ENCODE measurements at regions not wholly inside any gene's neighbourhood (a gene's known extent, or its start where the extent isn't known, plus 50 kb on each side); places are given as distances from the start of the nearest gene placed in this dataset.

GRCh38 chr6:166775180-166775922, 148.3 kb upstream of the RPS6KA2 start (continued):
- TF ChIP-seq, protein P1, sequence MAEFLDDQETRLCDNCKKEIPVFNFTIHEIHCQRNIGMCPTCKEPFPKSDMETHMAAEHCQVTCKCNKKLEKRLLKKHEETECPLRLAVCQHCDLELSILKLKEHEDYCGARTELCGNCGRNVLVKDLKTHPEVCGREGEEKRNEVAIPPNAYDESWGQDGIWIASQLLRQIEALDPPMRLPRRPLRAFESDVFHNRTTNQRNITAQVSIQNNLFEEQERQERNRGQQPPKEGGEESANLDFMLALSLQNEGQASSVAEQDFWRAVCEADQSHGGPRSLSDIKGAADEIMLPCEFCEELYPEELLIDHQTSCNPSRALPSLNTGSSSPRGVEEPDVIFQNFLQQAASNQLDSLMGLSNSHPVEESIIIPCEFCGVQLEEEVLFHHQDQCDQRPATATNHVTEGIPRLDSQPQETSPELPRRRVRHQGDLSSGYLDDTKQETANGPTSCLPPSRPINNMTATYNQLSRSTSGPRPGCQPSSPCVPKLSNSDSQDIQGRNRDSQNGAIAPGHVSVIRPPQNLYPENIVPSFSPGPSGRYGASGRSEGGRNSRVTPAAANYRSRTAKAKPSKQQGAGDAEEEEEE (CRISPR knock-in tag; IDR thresholded peaks at IDR 0.05; ENCODE audit: borderline replicate concordance) = 0 out of 2 replicates have a peak, but pooled peaks have one; percentile 61
- TF ChIP-seq ZNF282 (IDR thresholded peaks at IDR 0.05; ENCODE audit: partially characterized antibody) = no peak
- 0 out of 2 replicates have a peak, but pooled peaks have one; percentile 29 for TF ChIP-seq THRA (CRISPR knock-in tag; IDR thresholded peaks at IDR 0.05; ENCODE audit: borderline replicate concordance)
- TF ChIP-seq PATZ1 (CRISPR knock-in tag; IDR thresholded peaks at IDR 0.05) = peak; percentile 14; the same call in 1 of the 2 replicates
- peak; percentile 17; the same call in 1 of the 2 replicates for TF ChIP-seq ZNF605 (CRISPR knock-in tag; IDR thresholded peaks at IDR 0.05)
- no peak for TF ChIP-seq ARHGAP35 (CRISPR knock-in tag; IDR thresholded peaks at IDR 0.05; ENCODE audit: borderline replicate concordance)
- peak; percentile 50; the same call in 1 of the 2 replicates for TF ChIP-seq KDM2A (CRISPR knock-in tag; IDR thresholded peaks at IDR 0.05; ENCODE audit: borderline replicate concordance, low read depth)
- 0 out of 2 replicates have a peak, but pooled peaks have one; percentile 25 for TF ChIP-seq ZNF777 (CRISPR knock-in tag; IDR thresholded peaks at IDR 0.05)
- 0 out of 4 replicates have a peak, but pooled peaks of 1 of the 2 experiments have one; percentile 35 for TF ChIP-seq KLF16 (CRISPR knock-in tag; IDR thresholded peaks at IDR 0.05)
- TF ChIP-seq ZBTB20 (CRISPR knock-in tag; IDR thresholded peaks at IDR 0.05; ENCODE audit: borderline replicate concordance, low read depth) = 0 out of 2 replicates have a peak, but pooled peaks have one; percentile 38
- 0 out of 2 replicates have a peak, but pooled peaks have one; percentile 56 for TF ChIP-seq ZNF800 (CRISPR knock-in tag; IDR thresholded peaks at IDR 0.05)
- no peak for TF ChIP-seq GTF2F1 (IDR thresholded peaks at IDR 0.05; ENCODE audit: low read length)
- TF ChIP-seq SMC3 (IDR thresholded peaks at IDR 0.05; ENCODE audit: low read length) = peak; percentile 73
- TF ChIP-seq LCORL (IDR thresholded peaks at IDR 0.05) = no peak
- TF ChIP-seq LCORL (CRISPR knock-in tag; IDR thresholded peaks at IDR 0.05) = 0 out of 2 replicates have a peak, but pooled peaks have one; percentile 27
- peak; percentile 25 for TF ChIP-seq ZNF687 (CRISPR knock-in tag; IDR thresholded peaks at IDR 0.05)
- TF ChIP-seq CBX1 (IDR thresholded peaks at IDR 0.05; ENCODE audit: low read depth) = no peak

Data from HepG2 (cell line).